PC-9 (cell line): ENCODE measurements at regions not wholly inside any gene's neighbourhood (a gene's known extent, or its start where the extent isn't known, plus 50 kb on each side); places are given as distances from the start of the nearest gene placed in this dataset.

Source experiments
- BruUV-seq: library from RNA; stranded (reverse); fragments of 400-500 nt; replicated peaks from 2 replicates; lab custom pipeline; 2021; lab: Mats Ljungman, UMichigan
- CTCF ChIA-PET: fragments of 300-600 bp; sonication (Branson Sonifier 250); formaldehyde crosslinking; loops from one replicate; lab custom pipeline; 2022; ENCODE audit warnings: antibody characterized with exemption; lab: Charles Lee
- POLR2A ChIA-PET: fragments of 300-600 bp; sonication (Branson Sonifier 250); formaldehyde crosslinking; loops from one replicate; lab custom pipeline; 2022; ENCODE audit warnings: antibody characterized with exemption; ENCODE audit not compliant: unreplicated experiment; lab: Charles Lee
- DNase-seq, 2 experiments: peaks; one replicate each; pipeline versions ENCODE4 v3.0.0 to v3.0.0-alpha.2; 2015 to 2022; ENCODE audit warnings: mixed read lengths in 1 of 2
- H2AFZ ChIP-seq: fragments of 200-600 bp; sonication (generic); 2 replicates; pipeline ENCODE4 v1.8.1; 2017; ENCODE audit warnings: antibody characterized with exemption
- H3F3A ChIP-seq: fragments of 200-600 bp; sonication (generic); 2 replicates; pipeline ENCODE4 v1.8.1; 2017; ENCODE audit warnings: antibody characterized with exemption, mild to moderate bottlenecking, low read depth; ENCODE audit not compliant: insufficient read depth
- H3K27ac ChIP-seq: fragments of 200-600 bp; sonication (generic); 2 replicates; pipeline ENCODE4 v1.6.1; 2016; ENCODE audit warnings: mixed run types
- H3K27me3 ChIP-seq: fragments of 200-600 bp; sonication (generic); 2 replicates; pipeline ENCODE4 v1.6.1; 2016; ENCODE audit warnings: low read depth, mixed run types; ENCODE audit not compliant: insufficient read depth
- H3K36me3 ChIP-seq: fragments of 200-600 bp; sonication (generic); 2 replicates; pipeline ENCODE4 v1.6.1; 2016; ENCODE audit warnings: low read depth, mixed run types
- H3K4me1 ChIP-seq: fragments of 200-600 bp; sonication (generic); replicated peaks from 2 replicates; pipeline ENCODE4 v1.6.1; 2016; ENCODE audit warnings: mixed run types; ENCODE audit not compliant: insufficient read depth
- H3K4me2 ChIP-seq: fragments of 200-600 bp; sonication (generic); 2 replicates; pipeline ENCODE4 v1.6.1; 2017; ENCODE audit warnings: mixed run types
- H3K4me3 ChIP-seq: fragments of 200-600 bp; sonication (generic); 2 replicates; pipeline ENCODE4 v1.6.1; 2016; ENCODE audit warnings: mixed run types
- H3K79me2 ChIP-seq: fragments of 200-600 bp; sonication (generic); 2 replicates; pipeline ENCODE4 v1.6.1; 2017; ENCODE audit warnings: low read depth, mixed run types
- H3K9me2 ChIP-seq: fragments of 200-600 bp; sonication (generic); 2 replicates; pipeline ENCODE4 v1.8.1; 2017; ENCODE audit warnings: mild to moderate bottlenecking; ENCODE audit not compliant: insufficient read depth
- H3K9me3 ChIP-seq: fragments of 200-600 bp; sonication (generic); 2 replicates; pipeline ENCODE4 v1.8.1; 2016; ENCODE audit warnings: low read depth; ENCODE audit not compliant: insufficient read depth
- H4K20me1 ChIP-seq: fragments of 200-600 bp; sonication (generic); 2 replicates; pipeline ENCODE4 v1.8.1; 2017; ENCODE audit not compliant: insufficient read depth
- CTCF ChIP-seq: fragments of 200-600 bp; sonication (generic); conservative IDR thresholded peaks from 2 replicates; pipeline ENCODE4 v1.6.1; 2017; ENCODE audit warnings: mixed run types, antibody characterized with exemption, mild to moderate bottlenecking, moderate library complexity
- EZH2 ChIP-seq: fragments of 200-600 bp; sonication (generic); IDR thresholded peaks from 2 replicates; pipeline ENCODE4 v1.8.0; 2017; ENCODE audit warnings: antibody characterized with exemption, low read depth
- intact Hi-C: fragments of 100-400 bp; cut with micrococcal nuclease; formaldehyde crosslinking; loops from one replicate; pipeline ENCODE4 v1.10.0; 2022; ENCODE audit not compliant: unreplicated experiment

DNA sequence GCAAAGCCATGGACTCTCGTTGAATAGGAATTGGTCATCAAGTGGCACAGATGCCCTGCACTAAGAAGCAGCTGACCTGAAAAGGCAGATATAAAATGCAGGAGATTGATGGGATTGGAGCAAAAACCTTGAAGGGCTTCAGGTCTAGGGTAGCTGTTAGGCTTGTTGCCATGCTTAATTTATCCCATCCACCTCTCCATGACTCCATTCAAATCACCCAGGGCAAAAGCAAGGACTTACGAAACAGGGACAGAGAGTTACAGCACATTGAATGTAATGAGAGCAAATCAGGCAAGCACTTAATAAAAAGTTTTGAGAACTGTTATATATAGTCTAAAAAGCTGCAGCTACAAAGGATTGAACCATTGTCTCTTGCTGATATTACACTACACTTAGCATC, 298.2 kb upstream of the ESRRG start:
- Histone ChIP-seq H3K9me3 (no peaks in the 10 kb centered on the region), H3K27me3 (no peaks in the 10 kb centered on the region), H3K9me2 (no peaks in the 10 kb centered on the region), H4K20me1 (no peaks in the 10 kb centered on the region), H2AFZ (no peak overlapping the region), H3K4me3 (no peak overlapping the region), H3K36me3 (no peaks in the 10 kb centered on the region), H3K27ac (no peak overlapping the region), H3K4me2 (no peak overlapping the region), H3K79me2 (no peaks in the 10 kb centered on the region), H3K4me1 (no peaks in the 10 kb centered on the region), H3F3A (no peaks in the 10 kb centered on the region)
- ChIA-PET CTCF (no interaction called here), POLR2A (no interaction called here)
- TF ChIP-seq EZH2 (no peak), CTCF (no peak)
- no peak for DNase-seq
- BruUV-seq, result no TSS peak
- intact Hi-C loops, result no loop called here

- H2AFZ ChIP-seq, result no peak overlapping the region
- BruUV-seq, result no TSS peak
- no peak overlapping the region for H3K4me3 ChIP-seq
- POLR2A ChIA-PET, result no interaction called here
- H3K4me2 ChIP-seq, result no peak overlapping the region
- TF ChIP-seq EZH2, result no peak
- H3K9me3 ChIP-seq, result no peaks in the 10 kb centered on the region
- no peaks in the 10 kb centered on the region for H3K79me2 ChIP-seq
- H3K36me3 ChIP-seq, result no peaks in the 10 kb centered on the region
- no peak overlapping the region for H3K27ac ChIP-seq
- H3K27me3 ChIP-seq, result no peaks in the 10 kb centered on the region
- CTCF ChIA-PET, result no interaction called here
- no peaks in the 10 kb centered on the region for H4K20me1 ChIP-seq
- intact Hi-C loops, result no loop called here
- no peaks in the 10 kb centered on the region for H3K4me1 ChIP-seq
- no peaks in the 10 kb centered on the region for H3K9me2 ChIP-seq
- DNase-seq, result no peak
- no peaks in the 10 kb centered on the region for H3F3A ChIP-seq
Measured at GRCh38 chr1:217019475-217019874, 296.2 kb upstream of the ESRRG start.

- no TSS peak for BruUV-seq
- no peaks in the 10 kb centered on the region for H3K27me3 ChIP-seq
- H3K36me3 ChIP-seq, result no peaks in the 10 kb centered on the region
- ChIA-PET CTCF (no interaction called here), POLR2A (no interaction called here)
- no peak for DNase-seq
- H3F3A ChIP-seq, result no peaks in the 10 kb centered on the region
- H3K9me2 ChIP-seq, result no peaks in the 10 kb centered on the region
- no peak overlapping the region for H3K4me2 ChIP-seq
- no peaks in the 10 kb centered on the region for H4K20me1 ChIP-seq
- H2AFZ ChIP-seq, result no peak overlapping the region
- H3K4me3 ChIP-seq, result no peak overlapping the region
- no peak overlapping the region for H3K27ac ChIP-seq
- intact Hi-C loops, result no loop called here
- no peaks in the 10 kb centered on the region for H3K9me3 ChIP-seq
- TF ChIP-seq EZH2 (no peak), CTCF (no peak)
- no peaks in the 10 kb centered on the region for H3K79me2 ChIP-seq
- H3K4me1 ChIP-seq, result no peaks in the 10 kb centered on the region
Measured at GRCh38 chr1:217018648-217019047, 295.4 kb upstream of the ESRRG start.

GRCh38 chr1:217017165-217017564, 293.9 kb upstream of the ESRRG start:
- Histone ChIP-seq H2AFZ (no peak overlapping the region), H3F3A (no peaks in the 10 kb centered on the region), H3K9me3 (no peaks in the 10 kb centered on the region), H3K4me2 (no peak overlapping the region), H3K4me1 (no peaks in the 10 kb centered on the region), H3K4me3 (no peak overlapping the region), H3K36me3 (no peaks in the 10 kb centered on the region), H3K27me3 (no peaks in the 10 kb centered on the region), H4K20me1 (no peaks in the 10 kb centered on the region), H3K79me2 (no peaks in the 10 kb centered on the region), H3K27ac (no peak overlapping the region), H3K9me2 (no peaks in the 10 kb centered on the region)
- DNase-seq, result no peak
- ChIA-PET CTCF (no interaction called here), POLR2A (no interaction called here)
- TF ChIP-seq EZH2 (no peak), CTCF (no peak)
- intact Hi-C loops, result no loop called here
- BruUV-seq, result no TSS peak
